ENCODE measurements at regions not wholly inside any gene's neighbourhood (a gene's known extent, or its start where the extent isn't known, plus 50 kb on each side); places are given as distances from the start of the nearest gene placed in this dataset.
A peak's percentile ranks its signal among the peaks of the same experiment; 100 is the strongest.

DNA sequence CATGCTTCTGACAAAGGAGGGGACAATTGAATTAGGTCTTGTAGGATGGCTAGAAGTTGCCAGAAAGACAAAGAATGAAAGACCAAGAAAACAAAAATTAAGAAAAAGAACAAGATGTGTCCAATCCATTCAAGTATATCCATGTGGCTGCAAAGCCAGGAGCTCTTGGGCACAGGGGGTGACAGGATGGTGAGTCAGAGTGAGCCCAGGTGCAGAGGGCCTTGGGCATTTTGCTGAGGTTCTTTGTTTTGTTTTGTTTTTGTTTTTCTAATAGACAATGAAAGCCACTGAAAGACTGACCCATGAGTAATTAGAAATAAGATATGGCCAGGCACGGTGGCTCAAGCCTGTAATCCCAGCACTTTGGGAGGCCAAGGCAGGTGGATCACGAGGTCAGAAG, 104.6 kb upstream of the KLHL29 start:
- ChIA-PET POLR2A (no interaction called here), CTCF (ENCODE audit: low intra/inter-chr PET ratio, low total read pairs) (no interaction called here)
- Histone ChIP-seq H3K4me3 (replicated peaks in 1 of 3; ENCODE audit: insufficient read depth in 1 of 3, low read depth in 2 of 3, low read length in 3 of 3) (no peak overlapping the region), H3K27me3 (ENCODE audit: control insufficient read depth in 1 of 2, insufficient read depth in 2 of 2, low read length in 2 of 2) (peaks cover 0 to 3% of the 10 kb centered on the region in 2 experiments; a peak in 1 of 5 replicates), H3K27ac (ENCODE audit: extremely low read length, insufficient read depth, low read length) (no peak overlapping the region), H3K4me2 (ENCODE audit: low read depth, low read length) (no peak overlapping the region), H3K9ac (ENCODE audit: insufficient read depth, low read depth, low read length) (no peak overlapping the region), H2AFZ (ENCODE audit: low read length) (no peak overlapping the region), H3K4me1 (ENCODE audit: insufficient read depth, low read length) (no peaks in the 10 kb centered on the region), H3K9me3 (ENCODE audit: low read length) (no peaks in the 10 kb centered on the region), H4K20me1 (ENCODE audit: insufficient read depth, low read length) (no peaks in the 10 kb centered on the region), H3K79me2 (ENCODE audit: insufficient read depth, low read length) (no peaks in the 10 kb centered on the region), H3K36me3 (replicated peaks in 1 of 2; ENCODE audit: control insufficient read depth in 1 of 2, insufficient read depth in 2 of 2, low read length in 2 of 2) (no peaks in the 10 kb centered on the region)
- no TSS peak for BruUV-seq (replicated peaks)
- ATAC-seq = no peak
- no peak for FAIRE-seq
- intact Hi-C loops (cut with micrococcal nuclease; ENCODE audit: unreplicated experiment) (no loop called here), in situ Hi-C loops (cut with HindIII; ENCODE audit: extremely low pct_ligation_motif_present, low pct_unique_long_range_greater_than_20kb) (no loop called here)
- no peak for DNase-seq (ENCODE audit: low spot score)
- TF ChIP-seq ZNF644 (CRISPR knock-in tag; IDR thresholded peaks at IDR 0.05; ENCODE audit: low read depth) = no peak
- TF ChIP-seq PLSCR1 (CRISPR knock-in tag; IDR thresholded peaks at IDR 0.05; ENCODE audit: borderline replicate concordance) = no peak
- TF ChIP-seq, protein P1, sequence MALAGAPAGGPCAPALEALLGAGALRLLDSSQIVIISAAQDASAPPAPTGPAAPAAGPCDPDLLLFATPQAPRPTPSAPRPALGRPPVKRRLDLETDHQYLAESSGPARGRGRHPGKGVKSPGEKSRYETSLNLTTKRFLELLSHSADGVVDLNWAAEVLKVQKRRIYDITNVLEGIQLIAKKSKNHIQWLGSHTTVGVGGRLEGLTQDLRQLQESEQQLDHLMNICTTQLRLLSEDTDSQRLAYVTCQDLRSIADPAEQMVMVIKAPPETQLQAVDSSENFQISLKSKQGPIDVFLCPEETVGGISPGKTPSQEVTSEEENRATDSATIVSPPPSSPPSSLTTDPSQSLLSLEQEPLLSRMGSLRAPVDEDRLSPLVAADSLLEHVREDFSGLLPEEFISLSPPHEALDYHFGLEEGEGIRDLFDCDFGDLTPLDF (CRISPR knock-in tag; IDR thresholded peaks at IDR 0.05) = no peak
- WGBS (ENCODE audit: low lambda C conversion rate) = 24% methylated on average over 2 of the region's 2 CpGs

DNA sequence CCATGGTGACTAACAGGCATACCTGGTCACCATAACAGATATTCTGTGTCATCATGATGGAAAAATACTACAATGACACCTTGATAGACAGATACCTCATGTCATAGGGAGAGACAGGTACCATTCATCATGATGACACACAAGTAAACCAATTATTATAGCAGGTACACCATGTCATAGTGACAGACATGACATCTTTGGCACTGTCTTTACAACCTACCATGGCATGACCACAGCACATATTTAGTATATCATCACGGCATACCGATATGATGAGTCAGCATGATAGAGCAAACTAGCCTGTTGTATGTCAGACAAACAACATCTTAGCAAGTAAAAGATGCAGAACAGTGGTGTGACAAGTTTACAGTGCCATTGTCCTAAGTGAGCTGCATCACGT, 101.3 kb upstream of the KLHL29 start:
- in situ Hi-C loops (cut with HindIII; ENCODE audit: extremely low pct_ligation_motif_present, low pct_unique_long_range_greater_than_20kb) (no loop called here), intact Hi-C loops (cut with micrococcal nuclease; ENCODE audit: unreplicated experiment) (no loop called here)
- H3K79me2 ChIP-seq (ENCODE audit: insufficient read depth, low read length) = no peaks in the 10 kb centered on the region
- H3K9ac ChIP-seq (ENCODE audit: insufficient read depth, low read depth, low read length) = no peak overlapping the region
- no peak overlapping the region for H3K27ac ChIP-seq (ENCODE audit: extremely low read length, insufficient read depth, low read length)
- no peak overlapping the region for H3K4me3 ChIP-seq (replicated peaks in 1 of 3; ENCODE audit: insufficient read depth in 1 of 3, low read depth in 2 of 3, low read length in 3 of 3)
- no peaks in the 10 kb centered on the region for H3K36me3 ChIP-seq (replicated peaks in 1 of 2; ENCODE audit: control insufficient read depth in 1 of 2, insufficient read depth in 2 of 2, low read length in 2 of 2)
- ATAC-seq = no peak
- H2AFZ ChIP-seq (ENCODE audit: low read length) = no peak overlapping the region
- H3K27me3 ChIP-seq (ENCODE audit: control insufficient read depth in 1 of 2, insufficient read depth in 2 of 2, low read length in 2 of 2) = peaks cover 0 to under 1% of the 10 kb centered on the region in 2 experiments; a peak in 1 of 5 replicates
- H4K20me1 ChIP-seq (ENCODE audit: insufficient read depth, low read length) = no peaks in the 10 kb centered on the region
- H3K4me2 ChIP-seq (ENCODE audit: low read depth, low read length) = no peak overlapping the region
- no peaks in the 10 kb centered on the region for H3K9me3 ChIP-seq (ENCODE audit: low read length)
- DNase-seq (ENCODE audit: low spot score) = no peak
- ChIA-PET CTCF (ENCODE audit: low intra/inter-chr PET ratio, low total read pairs) (no interaction called here), POLR2A (no interaction called here)
- 54% methylated on average over 3 of the region's 3 CpGs for WGBS (ENCODE audit: low lambda C conversion rate)
- no peak for FAIRE-seq
- BruUV-seq (replicated peaks) = no TSS peak
- no peaks in the 10 kb centered on the region for H3K4me1 ChIP-seq (ENCODE audit: insufficient read depth, low read length)
- TF ChIP-seq ZNF788 (CRISPR knock-in tag; IDR thresholded peaks at IDR 0.05; ENCODE audit: borderline replicate concordance) (no peak), ZNF3 (CRISPR knock-in tag; IDR thresholded peaks at IDR 0.05) (no peak), HOXA5 (CRISPR knock-in tag; IDR thresholded peaks at IDR 0.05) (no peak), POGZ (CRISPR knock-in tag; IDR thresholded peaks at IDR 0.05) (no peak), ZNF598 (CRISPR knock-in tag; IDR thresholded peaks at IDR 0.05; ENCODE audit: borderline replicate concordance) (no peak), ZNF335 (CRISPR knock-in tag; IDR thresholded peaks at IDR 0.05) (no peak), ZBTB1 (CRISPR knock-in tag; IDR thresholded peaks at IDR 0.05; ENCODE audit: borderline replicate concordance) (no peak), MAFF (IDR thresholded peaks at IDR 0.05; ENCODE audit: low read depth, low read length) (peak; percentile 98), CTCF (CRISPR knock-in tag; IDR thresholded peaks at IDR 0.05) (no peak), ZNF292 (CRISPR knock-in tag; IDR thresholded peaks at IDR 0.05; ENCODE audit: borderline replicate concordance, low read depth) (no peak), MAFK (conservative IDR thresholded peaks at IDR 0.05 in 1 of 2, IDR thresholded peaks at IDR 0.05 in 1 of 2; ENCODE audit: low read length in 2 of 2) (peak; percentile 98 to 99), ZNF232 (CRISPR knock-in tag; IDR thresholded peaks at IDR 0.05; ENCODE audit: borderline replicate concordance) (no peak)

Data from HepG2 (cell line).